ENCODE measurements at regions not wholly inside any gene's neighbourhood (a gene's known extent, or its start where the extent isn't known, plus 50 kb on each side); places are given as distances from the start of the nearest gene placed in this dataset.

DNA sequence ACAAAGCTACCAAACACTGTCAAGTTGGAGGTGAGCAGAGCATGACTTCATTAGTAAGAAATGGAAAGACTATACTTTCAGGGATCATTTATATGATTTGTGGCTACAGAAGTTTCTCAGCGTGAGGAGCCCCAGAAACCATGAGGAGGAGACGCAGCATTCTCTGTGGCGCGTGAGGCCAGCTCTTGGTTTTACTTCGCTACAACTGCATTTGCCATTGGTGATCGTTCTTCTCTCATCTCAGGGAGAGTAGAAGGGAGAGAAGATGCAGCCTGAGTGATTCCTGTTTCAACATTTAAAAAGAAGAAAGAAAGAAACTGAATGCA, 94.5 kb upstream of the ATP1A1 start:
- Mint-ChIP-seq H3K27ac (no peak overlapping the region), H3K4me1 (peaks cover 6 to 11% of the 10 kb centered on the region in 2 experiments; a peak in 3 of 4 replicates), H3K27me3 (ENCODE audit: low read depth) (peaks cover 4% of the 10 kb centered on the region; the same call in 1 of the 2 replicates), H3K4me3 (no peak overlapping the region), H3K9me3 (peaks cover 3 to 8% of the 10 kb centered on the region in 2 experiments; a peak in 3 of 5 replicates), H3K36me3 (ENCODE audit: insufficient read depth in 1 of 3, low read depth in 3 of 3) (no peaks in the 10 kb centered on the region; a peak in 2 of 7 replicates)
- H2BK12ac ChIP-seq (ENCODE audit: insufficient read length, low read depth, low read length), result no peak overlapping the region
- H2AK5ac ChIP-seq (ENCODE audit: insufficient read length, low read length), result no peak overlapping the region
- H3K4ac ChIP-seq (ENCODE audit: low read depth, low read length), result no peak overlapping the region
- no peak overlapping the region for H3K23ac ChIP-seq (ENCODE audit: insufficient read length, low read depth, low read length)
- no peak overlapping the region for H4K5ac ChIP-seq (ENCODE audit: insufficient read length, low read depth, low read length)
- H3K23me2 ChIP-seq (ENCODE audit: insufficient read length, low read depth, low read length, poor library complexity, severe bottlenecking), result no peaks in the 10 kb centered on the region
- H2BK120ac ChIP-seq (ENCODE audit: low read depth, low read length, poor library complexity, severe bottlenecking), result no peak overlapping the region
- DNase-seq, result no peak
- no peak overlapping the region for H3K9ac ChIP-seq (ENCODE audit: extremely low read depth, insufficient read length, low read length)
- no peak overlapping the region for H3K27ac ChIP-seq (ENCODE audit: insufficient read length, low read depth, low read length)
- no peak overlapping the region for H3K4me2 ChIP-seq (ENCODE audit: insufficient read depth, insufficient read length, low read length)
- H3K79me2 ChIP-seq (ENCODE audit: insufficient read depth, low read length), result no peaks in the 10 kb centered on the region
- no peak overlapping the region for H2BK5ac ChIP-seq (ENCODE audit: insufficient read length, low read length)
- no peak overlapping the region for H2BK15ac ChIP-seq (ENCODE audit: low read depth, low read length)
- H3K14ac ChIP-seq (ENCODE audit: insufficient read depth, low read length), result no peak overlapping the region
- no peaks in the 10 kb centered on the region for H3K9me3 ChIP-seq (ENCODE audit: control insufficient read depth, low read depth, low read length)
- no peak overlapping the region for H2AFZ ChIP-seq (ENCODE audit: low read length)
- H3K4me1 ChIP-seq (ENCODE audit: insufficient read depth, low read length), result no peaks in the 10 kb centered on the region
- no peak overlapping the region for H3K56ac ChIP-seq (ENCODE audit: insufficient read length, low read depth, low read length)
- no peak overlapping the region for H4K91ac ChIP-seq (ENCODE audit: insufficient read length, low read depth, low read length)
- no peaks in the 10 kb centered on the region for H3K27me3 ChIP-seq (ENCODE audit: insufficient read depth, low read length)
- no peak overlapping the region for H3T11ph ChIP-seq (ENCODE audit: low read length)
- no CpG with 5 or more reads among the region's 6 CpGs for WGBS (ENCODE audit: extremely low coverage, insufficient read length, low lambda C conversion rate)
- no peaks in the 10 kb centered on the region for H3K79me1 ChIP-seq (ENCODE audit: insufficient read depth, low read depth, low read length, poor library complexity, severe bottlenecking)
- H2BK20ac ChIP-seq (ENCODE audit: low read depth, low read length, poor library complexity, severe bottlenecking), result no peak overlapping the region
- H4K20me1 ChIP-seq (ENCODE audit: control insufficient read depth, insufficient read depth, insufficient read length), result no peaks in the 10 kb centered on the region
- H4K8ac ChIP-seq (replicated peaks; ENCODE audit: insufficient read length, low read depth, low read length), result no peak overlapping the region
- TF ChIP-seq, protein P1, sequence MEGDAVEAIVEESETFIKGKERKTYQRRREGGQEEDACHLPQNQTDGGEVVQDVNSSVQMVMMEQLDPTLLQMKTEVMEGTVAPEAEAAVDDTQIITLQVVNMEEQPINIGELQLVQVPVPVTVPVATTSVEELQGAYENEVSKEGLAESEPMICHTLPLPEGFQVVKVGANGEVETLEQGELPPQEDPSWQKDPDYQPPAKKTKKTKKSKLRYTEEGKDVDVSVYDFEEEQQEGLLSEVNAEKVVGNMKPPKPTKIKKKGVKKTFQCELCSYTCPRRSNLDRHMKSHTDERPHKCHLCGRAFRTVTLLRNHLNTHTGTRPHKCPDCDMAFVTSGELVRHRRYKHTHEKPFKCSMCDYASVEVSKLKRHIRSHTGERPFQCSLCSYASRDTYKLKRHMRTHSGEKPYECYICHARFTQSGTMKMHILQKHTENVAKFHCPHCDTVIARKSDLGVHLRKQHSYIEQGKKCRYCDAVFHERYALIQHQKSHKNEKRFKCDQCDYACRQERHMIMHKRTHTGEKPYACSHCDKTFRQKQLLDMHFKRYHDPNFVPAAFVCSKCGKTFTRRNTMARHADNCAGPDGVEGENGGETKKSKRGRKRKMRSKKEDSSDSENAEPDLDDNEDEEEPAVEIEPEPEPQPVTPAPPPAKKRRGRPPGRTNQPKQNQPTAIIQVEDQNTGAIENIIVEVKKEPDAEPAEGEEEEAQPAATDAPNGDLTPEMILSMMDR (conservative IDR thresholded peaks at IDR 0.05), result no peak
- no peak overlapping the region for H3K18ac ChIP-seq (ENCODE audit: insufficient read length, low read depth, low read length)
